Esophagus muscularis mucosa (tissue), 4 donors: ENCODE measurements at regions not wholly inside any gene's neighbourhood (a gene's known extent, or its start where the extent isn't known, plus 50 kb on each side); places are given as distances from the start of the nearest gene placed in this dataset.

Source experiments
- DNase-seq: peaks from one replicate; pipeline ENCODE4 v3.0.0-alpha.2; 2017; ENCODE audit errors: extremely low spot score
- H3K27ac ChIP-seq, 4 donors: fragments of 200-600 bp; sonication (generic); replicated peaks in 1 of 4; 1 replicate in 3 of 4; 2 replicates in 1 of 4; pipeline ENCODE4 v1.5.1; 2016 to 2019; ENCODE audit warnings: mild to moderate bottlenecking in 1 of 4
- H3K27me3 ChIP-seq, 4 donors: fragments of 200-600 bp; sonication (generic); one replicate each; pipeline versions ENCODE4 v1.5.1 to v1.6.0; 2016 to 2019
- H3K36me3 ChIP-seq, 4 donors: fragments of 200-600 bp; sonication (generic); one replicate each; pipeline ENCODE4 v1.5.1; 2016 to 2019
- H3K4me1 ChIP-seq, 4 donors: fragments of 200-600 bp; sonication (generic); one replicate each; pipeline ENCODE4 v1.5.1; 2016 to 2019
- H3K4me3 ChIP-seq, 4 donors: fragments of 200-600 bp; sonication (generic); 1 replicate in 2 of 4; 2 replicates in 2 of 4; pipeline ENCODE4 v1.5.1; 2016 to 2019; ENCODE audit warnings: mild to moderate bottlenecking in 4 of 4, moderate library complexity in 1 of 4
- H3K9me3 ChIP-seq, 4 donors: fragments of 200-600 bp; sonication (generic); 1 replicate in 3 of 4; 2 replicates in 1 of 4; pipeline ENCODE4 v1.5.1; 2016 to 2019
- EP300 ChIP-seq: sonication (generic); formaldehyde crosslinking; IDR thresholded peaks from one replicate; pipeline ENCODE4 v1.6.1; 2017; ENCODE audit warnings: antibody characterized with exemption
- POLR2A ChIP-seq: fragments of 450-650 bp; IDR thresholded peaks from one replicate; pipeline ENCODE4 v1.6.1; 2017; ENCODE audit warnings: antibody characterized with exemption, moderate library complexity, mild to moderate bottlenecking, low read depth
- POLR2AphosphoS5 ChIP-seq, 2 donors: sonication (generic); formaldehyde crosslinking; IDR thresholded peaks; one replicate each; pipeline ENCODE4 v1.6.1; 2017; ENCODE audit warnings: antibody characterized with exemption in 2 of 2
- WGBS: methylation state at CpG from one replicate; pipeline ENCODE4 v1.1.5; 2018; 5-methylcytosine and 5-hydroxymethylcytosine counted together
- intact Hi-C: fragments of 100-400 bp; cut with DNase I; formaldehyde crosslinking; loops from one replicate; pipeline ENCODE4 v1.15.1; 2023
- TF ChIP-seq, protein P1 (sequence below), 3 experiments: fragments of 200-600 bp in 2 of 3; fragments of 450-650 bp in 1 of 3; sonication (generic) in 2 of 3; IDR thresholded peaks; one replicate each; pipeline ENCODE4 v1.5.1; 2017 to 2019; ENCODE audit warnings: antibody characterized with exemption in 3 of 3, mild to moderate bottlenecking in 2 of 3, moderate library complexity in 1 of 3

DNA sequence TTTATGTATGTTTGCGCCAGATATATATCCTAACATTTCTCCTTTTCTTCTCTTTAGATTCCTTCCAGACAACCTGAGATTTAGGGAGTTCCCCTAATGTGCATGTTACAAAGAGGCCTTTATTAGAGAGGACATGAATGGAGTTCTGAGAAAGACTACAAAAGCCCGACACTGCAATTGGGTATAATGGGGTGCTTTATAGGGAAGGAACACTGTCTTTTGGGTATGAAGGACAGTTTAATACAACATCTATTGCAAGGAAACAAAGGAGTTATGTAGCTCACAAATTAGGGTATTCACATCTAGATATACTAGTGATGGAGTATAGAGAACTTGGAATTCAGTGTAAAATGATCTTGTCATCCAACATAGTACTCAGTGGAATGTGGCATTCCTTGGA is 383.8 kb downstream of the FIGN start:
- DNase-seq, result no peak
- no peak for TF ChIP-seq POLR2AphosphoS5 (IDR thresholded peaks at IDR 0.05)
- TF ChIP-seq EP300, result no peak
- TF ChIP-seq POLR2A, result no peak
- TF ChIP-seq, protein P1, sequence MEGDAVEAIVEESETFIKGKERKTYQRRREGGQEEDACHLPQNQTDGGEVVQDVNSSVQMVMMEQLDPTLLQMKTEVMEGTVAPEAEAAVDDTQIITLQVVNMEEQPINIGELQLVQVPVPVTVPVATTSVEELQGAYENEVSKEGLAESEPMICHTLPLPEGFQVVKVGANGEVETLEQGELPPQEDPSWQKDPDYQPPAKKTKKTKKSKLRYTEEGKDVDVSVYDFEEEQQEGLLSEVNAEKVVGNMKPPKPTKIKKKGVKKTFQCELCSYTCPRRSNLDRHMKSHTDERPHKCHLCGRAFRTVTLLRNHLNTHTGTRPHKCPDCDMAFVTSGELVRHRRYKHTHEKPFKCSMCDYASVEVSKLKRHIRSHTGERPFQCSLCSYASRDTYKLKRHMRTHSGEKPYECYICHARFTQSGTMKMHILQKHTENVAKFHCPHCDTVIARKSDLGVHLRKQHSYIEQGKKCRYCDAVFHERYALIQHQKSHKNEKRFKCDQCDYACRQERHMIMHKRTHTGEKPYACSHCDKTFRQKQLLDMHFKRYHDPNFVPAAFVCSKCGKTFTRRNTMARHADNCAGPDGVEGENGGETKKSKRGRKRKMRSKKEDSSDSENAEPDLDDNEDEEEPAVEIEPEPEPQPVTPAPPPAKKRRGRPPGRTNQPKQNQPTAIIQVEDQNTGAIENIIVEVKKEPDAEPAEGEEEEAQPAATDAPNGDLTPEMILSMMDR (IDR thresholded peaks at IDR 0.05), result no peak
- H3K27ac ChIP-seq, result no peak overlapping the region
- WGBS, result 92% methylated on average over 2 of the region's 2 CpGs
- peaks cover 9 to 21% (median 18%) of the 10 kb centered on the region in 4 donors for H3K4me1 ChIP-seq
- no peaks in the 10 kb centered on the region for H3K27me3 ChIP-seq
- intact Hi-C loops, result no loop called here
- H3K9me3 ChIP-seq, result no peaks in the 10 kb centered on the region
- H3K36me3 ChIP-seq, result no peaks in the 10 kb centered on the region
- H3K4me3 ChIP-seq, result no peak overlapping the region

DNA sequence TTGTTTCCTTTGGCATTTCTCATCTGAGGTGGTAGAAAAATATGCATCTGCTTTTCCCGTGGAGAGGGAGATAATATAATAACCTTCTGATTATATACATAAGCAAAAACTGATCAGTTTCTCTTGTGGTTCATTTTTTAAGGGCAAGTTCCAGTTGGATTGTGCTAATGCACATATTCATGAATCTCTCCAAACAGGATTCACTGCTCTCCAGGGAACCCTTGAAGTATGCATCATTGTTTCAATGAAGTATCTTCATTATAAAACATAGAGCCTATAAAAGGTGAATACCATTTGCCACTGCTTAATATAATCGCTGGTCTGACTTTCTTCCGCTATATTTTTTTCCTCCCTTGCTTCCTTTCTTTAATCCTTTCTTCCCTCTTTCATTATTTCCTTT is 384.7 kb downstream of the FIGN start:
- Histone ChIP-seq H3K36me3 (no peaks in the 10 kb centered on the region), H3K27ac (no peak overlapping the region), H3K27me3 (no peaks in the 10 kb centered on the region), H3K4me3 (no peak overlapping the region), H3K4me1 (peaks cover 9 to 21% (median 18%) of the 10 kb centered on the region in 4 donors), H3K9me3 (no peaks in the 10 kb centered on the region)
- intact Hi-C loops, result no loop called here
- no peak for DNase-seq
- TF ChIP-seq EP300, result no peak
- no peak for TF ChIP-seq POLR2A
- TF ChIP-seq, protein P1 (IDR thresholded peaks at IDR 0.05), result no peak
- TF ChIP-seq POLR2AphosphoS5 (IDR thresholded peaks at IDR 0.05), result no peak
- WGBS, result 86% methylated on average over 3 of the region's 3 CpGs

DNA sequence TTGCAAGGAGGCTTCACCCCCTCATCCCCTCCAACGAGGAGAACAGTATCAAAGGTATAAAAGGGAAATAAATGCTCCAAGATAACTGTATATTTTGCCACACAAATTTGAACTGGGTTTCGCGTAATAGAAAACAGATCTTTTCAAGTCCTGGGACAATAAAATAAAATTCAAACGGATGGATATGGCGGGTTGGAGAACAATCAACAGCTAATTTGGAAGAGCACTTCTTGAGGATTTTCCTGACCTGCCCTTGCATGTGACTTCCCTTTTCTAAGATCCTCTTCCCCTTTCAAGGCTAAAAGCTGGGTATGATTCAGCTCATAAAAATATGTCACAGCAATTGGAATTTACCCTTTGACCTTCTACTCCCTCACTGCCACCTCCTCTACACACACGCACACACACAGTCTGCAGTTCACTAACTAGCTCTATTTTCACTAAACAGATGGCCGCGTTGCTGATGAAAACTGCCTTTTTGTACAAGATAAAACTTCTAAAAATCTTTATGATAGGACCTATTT is 386.9 kb downstream of the FIGN start:
- peak overlapping the region; percentile 81 to 85 (median 83) for H3K27ac ChIP-seq
- H3K27me3 ChIP-seq, result no peaks in the 10 kb centered on the region
- no peaks in the 10 kb centered on the region for H3K9me3 ChIP-seq
- H3K4me1 ChIP-seq, result peaks cover 9 to 24% (median 18%) of the 10 kb centered on the region in 4 donors
- H3K4me3 ChIP-seq, result peak overlapping the region; percentile 54 to 61 (median 60)
- DNase-seq, result no peak
- WGBS, result 71% methylated on average over 8 of the region's 8 CpGs
- intact Hi-C loops, result loop anchor here (5.0 to 10.0 kb wide), 3 partner anchors 388 to 1083 kb away; partner anchors contain the start of gene FIGN
- TF ChIP-seq POLR2A (no peak), EP300 (no peak), POLR2AphosphoS5 (IDR thresholded peaks at IDR 0.05) (no peak)
- TF ChIP-seq, protein P1 (IDR thresholded peaks at IDR 0.05), result no peak
- no peaks in the 10 kb centered on the region for H3K36me3 ChIP-seq

DNA sequence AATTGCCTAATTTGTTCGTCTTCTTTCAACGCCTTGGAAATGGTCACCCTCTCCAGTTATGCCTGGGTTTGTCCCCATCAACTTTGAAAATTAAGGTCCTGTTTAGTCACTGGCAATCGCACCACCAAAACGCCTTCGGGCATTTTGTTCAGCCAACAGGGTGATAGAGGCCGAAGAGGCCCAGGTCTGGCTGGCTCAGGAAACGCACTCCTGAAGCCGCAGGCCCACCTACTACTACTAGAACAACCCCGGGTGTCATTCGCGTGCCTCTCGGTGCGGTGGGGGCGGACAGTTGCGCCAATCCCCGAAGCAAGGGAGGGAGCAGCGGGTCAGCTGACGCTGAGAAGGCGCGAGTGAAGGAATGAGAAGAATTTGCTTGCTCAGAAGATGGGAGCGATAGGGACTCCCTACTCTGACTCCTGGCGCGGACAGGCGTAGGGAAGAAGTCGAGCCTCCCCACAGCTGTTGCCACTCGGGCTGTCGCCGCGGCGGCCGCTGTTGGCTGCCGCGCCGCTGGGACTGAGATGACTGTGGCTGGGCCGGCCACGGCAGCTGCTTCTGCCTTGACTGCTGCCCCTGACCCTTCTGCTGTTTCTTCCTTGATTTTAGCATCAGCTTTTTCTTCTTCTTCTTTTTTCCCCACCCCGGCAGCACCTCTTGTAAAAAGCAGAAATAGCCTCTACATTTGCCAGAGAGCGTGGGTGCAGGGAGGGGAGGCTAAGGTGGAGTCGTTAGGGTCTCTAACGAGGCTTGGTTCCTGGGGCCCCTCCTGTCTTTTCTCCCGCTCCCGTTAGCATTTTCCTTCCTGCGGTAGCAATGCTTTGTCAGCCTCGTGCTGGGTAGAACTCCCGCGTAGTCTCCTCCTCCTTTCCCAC is 387.6 kb downstream of the FIGN start:
- Histone ChIP-seq H3K27me3 (no peaks in the 10 kb centered on the region), H3K4me3 (peak overlapping the region; percentile 54 to 61 (median 60)), H3K27ac (peak overlapping the region; percentile 81 to 85 (median 83)), H3K4me1 (peaks cover 9 to 24% (median 18%) of the 10 kb centered on the region in 4 donors), H3K36me3 (no peaks in the 10 kb centered on the region), H3K9me3 (no peaks in the 10 kb centered on the region)
- intact Hi-C loops, result loop anchor here (5.0 to 10.0 kb wide), 3 partner anchors 389 to 1084 kb away; partner anchors contain the start of gene FIGN
- WGBS, result 31% methylated on average over 44 of the region's 46 CpGs
- DNase-seq, result peak; percentile 93
- TF ChIP-seq, protein P1 (IDR thresholded peaks at IDR 0.05), result no peak
- TF ChIP-seq EP300 (no peak), POLR2AphosphoS5 (IDR thresholded peaks at IDR 0.05) (peak; percentile 65 to 77)
